Fibroblast of mammary gland (primary cell): ENCODE measurements at regions not wholly inside any gene's neighbourhood (a gene's known extent, or its start where the extent isn't known, plus 50 kb on each side); places are given as distances from the start of the nearest gene placed in this dataset.

Experiments used
- DNase-seq: peaks from one replicate; pipeline ENCODE4 v3.0.0-alpha.2; 2010; ENCODE audit warnings: low read depth
- H3K4me3 ChIP-seq: 2 replicates; pipeline ENCODE4 v1.5.1; 2011; ENCODE audit warnings: low read depth, mild to moderate bottlenecking, low read length, moderate library complexity; ENCODE audit not compliant: control insufficient read depth
- TF ChIP-seq, protein P1 (sequence below): conservative IDR thresholded peaks from 2 replicates; pipeline ENCODE4 v1.5.1; 2011; ENCODE audit warnings: low read depth, low read length, inconsistent platforms; ENCODE audit not compliant: control insufficient read depth, insufficient read depth

DNA sequence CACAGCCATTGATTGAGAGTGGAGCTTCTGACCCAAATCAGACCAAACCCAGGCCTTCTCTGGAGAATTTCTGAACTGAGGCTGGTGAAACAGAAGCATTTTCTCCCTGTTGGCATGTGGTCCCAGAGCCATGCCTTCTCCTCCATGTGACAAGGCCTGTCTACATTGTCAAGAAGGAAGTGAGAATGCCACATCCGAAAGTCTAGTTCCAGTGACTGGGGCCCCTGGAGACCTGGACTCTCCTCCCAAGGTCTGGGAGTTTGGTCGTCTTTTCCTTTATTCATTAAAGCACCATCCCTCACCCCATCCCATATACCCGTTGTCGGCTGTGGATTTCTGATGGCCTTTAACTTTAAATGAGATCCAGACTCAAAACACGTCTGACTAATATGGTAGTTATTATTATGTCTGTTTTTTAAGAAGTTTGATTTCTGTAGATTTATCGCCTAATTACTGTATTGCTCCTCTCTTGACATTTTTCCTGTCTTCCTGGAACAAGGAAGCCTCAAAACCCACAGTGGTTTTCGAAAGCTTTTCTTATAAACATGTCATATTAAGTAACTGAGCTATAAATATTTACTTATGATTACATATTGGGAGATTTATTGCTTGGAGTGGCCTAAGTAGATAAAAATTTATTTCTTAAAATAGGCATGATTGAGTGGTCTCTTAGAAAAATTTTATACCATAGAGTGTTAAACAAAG is 128.3 kb upstream of the FRY start:
- TF ChIP-seq, protein P1, sequence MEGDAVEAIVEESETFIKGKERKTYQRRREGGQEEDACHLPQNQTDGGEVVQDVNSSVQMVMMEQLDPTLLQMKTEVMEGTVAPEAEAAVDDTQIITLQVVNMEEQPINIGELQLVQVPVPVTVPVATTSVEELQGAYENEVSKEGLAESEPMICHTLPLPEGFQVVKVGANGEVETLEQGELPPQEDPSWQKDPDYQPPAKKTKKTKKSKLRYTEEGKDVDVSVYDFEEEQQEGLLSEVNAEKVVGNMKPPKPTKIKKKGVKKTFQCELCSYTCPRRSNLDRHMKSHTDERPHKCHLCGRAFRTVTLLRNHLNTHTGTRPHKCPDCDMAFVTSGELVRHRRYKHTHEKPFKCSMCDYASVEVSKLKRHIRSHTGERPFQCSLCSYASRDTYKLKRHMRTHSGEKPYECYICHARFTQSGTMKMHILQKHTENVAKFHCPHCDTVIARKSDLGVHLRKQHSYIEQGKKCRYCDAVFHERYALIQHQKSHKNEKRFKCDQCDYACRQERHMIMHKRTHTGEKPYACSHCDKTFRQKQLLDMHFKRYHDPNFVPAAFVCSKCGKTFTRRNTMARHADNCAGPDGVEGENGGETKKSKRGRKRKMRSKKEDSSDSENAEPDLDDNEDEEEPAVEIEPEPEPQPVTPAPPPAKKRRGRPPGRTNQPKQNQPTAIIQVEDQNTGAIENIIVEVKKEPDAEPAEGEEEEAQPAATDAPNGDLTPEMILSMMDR, result no peak
- no peak overlapping the region for H3K4me3 ChIP-seq
- DNase-seq, result no peak

DNA sequence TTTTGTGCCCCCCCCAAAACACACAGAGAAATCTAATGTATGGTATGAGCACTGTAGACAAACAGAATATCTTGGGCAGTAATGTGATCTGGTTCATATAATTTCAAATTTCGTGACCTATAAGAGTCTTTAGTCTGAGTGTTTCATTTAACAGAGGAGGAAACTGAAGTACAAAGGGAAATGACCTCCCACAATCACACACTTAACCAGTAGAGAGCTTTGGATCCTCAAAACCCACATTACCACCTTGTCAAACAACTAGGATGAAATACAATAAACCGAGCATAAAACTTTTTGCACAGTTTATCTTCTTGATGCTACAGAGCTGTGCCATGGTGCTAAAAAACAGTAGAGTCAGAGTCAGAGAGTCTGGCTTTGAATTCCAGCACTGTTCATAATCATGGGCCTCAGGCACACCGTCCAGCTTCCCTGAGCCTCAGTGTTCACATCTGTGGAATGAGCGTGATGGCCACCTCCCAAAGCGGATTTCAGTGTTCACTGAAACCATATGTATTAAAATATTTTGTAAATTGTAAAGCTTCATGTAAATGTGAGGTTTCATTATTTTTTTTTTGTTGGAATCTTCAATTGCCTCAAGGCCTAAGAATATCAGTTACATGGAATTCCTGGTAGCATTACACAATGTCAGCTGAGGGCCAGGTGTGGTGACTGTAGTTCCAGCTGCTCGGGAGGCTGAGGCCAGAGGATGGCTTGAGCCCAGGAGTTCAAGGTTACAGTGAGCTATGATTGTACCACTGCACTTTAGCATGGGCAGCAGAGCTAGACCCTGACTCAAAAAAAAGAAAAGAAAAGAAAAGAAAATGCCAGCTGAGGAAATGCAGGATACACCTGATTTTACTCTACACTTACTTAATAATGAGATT is 126.4 kb upstream of the FRY start:
- no peak overlapping the region for H3K4me3 ChIP-seq
- DNase-seq, result no peak
- TF ChIP-seq, protein P1, result no peak

- DNase-seq, result no peak
- TF ChIP-seq, protein P1, result no peak
- no peak overlapping the region for H3K4me3 ChIP-seq
Measured at GRCh38 chr13:31905961-31906360, 125.6 kb upstream of the FRY start.

GRCh38 chr13:31908696-31909411 is 122.7 kb upstream of the FRY start:
- no peak overlapping the region for H3K4me3 ChIP-seq
- TF ChIP-seq, protein P1, result no peak
- DNase-seq, result no peak

- H3K4me3 ChIP-seq, result no peak overlapping the region
- DNase-seq, result peak; percentile 77
- TF ChIP-seq, protein P1, result peak; percentile 89
Measured at GRCh38 chr13:31909864-31910551, 121.6 kb upstream of the FRY start.

DNA sequence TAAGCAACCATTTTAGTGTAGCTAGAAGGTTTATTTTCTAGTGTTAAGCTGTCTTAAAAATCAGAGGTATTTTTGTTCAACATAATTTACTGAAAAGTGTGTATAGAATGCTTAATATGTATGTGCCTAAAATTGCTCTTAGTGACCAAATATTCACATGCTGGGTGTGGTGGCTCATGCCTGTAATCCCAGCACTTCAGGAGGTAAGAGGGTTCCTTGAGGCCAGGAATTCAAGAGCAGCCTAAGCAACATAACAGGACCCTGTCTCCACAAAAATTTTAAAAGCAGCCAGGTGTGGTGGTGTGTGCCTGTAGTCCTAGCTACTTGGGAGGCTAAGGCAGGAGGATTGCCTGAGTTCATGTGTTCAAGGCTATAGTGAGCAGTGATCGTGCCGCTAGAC is 120.9 kb upstream of the FRY start:
- DNase-seq, result no peak
- no peak overlapping the region for H3K4me3 ChIP-seq
- TF ChIP-seq, protein P1, result no peak
